ENCODE measurements at regions not wholly inside any gene's neighbourhood (a gene's known extent, or its start where the extent isn't known, plus 50 kb on each side); places are given as distances from the start of the nearest gene placed in this dataset.

- TF ChIP-seq POLR2A (IDR thresholded peaks at IDR 0.05) (no peak), EP300 (IDR thresholded peaks at IDR 0.05) (no peak), POLR2AphosphoS5 (IDR thresholded peaks at IDR 0.05) (no peak)
- TF ChIP-seq, protein P1, sequence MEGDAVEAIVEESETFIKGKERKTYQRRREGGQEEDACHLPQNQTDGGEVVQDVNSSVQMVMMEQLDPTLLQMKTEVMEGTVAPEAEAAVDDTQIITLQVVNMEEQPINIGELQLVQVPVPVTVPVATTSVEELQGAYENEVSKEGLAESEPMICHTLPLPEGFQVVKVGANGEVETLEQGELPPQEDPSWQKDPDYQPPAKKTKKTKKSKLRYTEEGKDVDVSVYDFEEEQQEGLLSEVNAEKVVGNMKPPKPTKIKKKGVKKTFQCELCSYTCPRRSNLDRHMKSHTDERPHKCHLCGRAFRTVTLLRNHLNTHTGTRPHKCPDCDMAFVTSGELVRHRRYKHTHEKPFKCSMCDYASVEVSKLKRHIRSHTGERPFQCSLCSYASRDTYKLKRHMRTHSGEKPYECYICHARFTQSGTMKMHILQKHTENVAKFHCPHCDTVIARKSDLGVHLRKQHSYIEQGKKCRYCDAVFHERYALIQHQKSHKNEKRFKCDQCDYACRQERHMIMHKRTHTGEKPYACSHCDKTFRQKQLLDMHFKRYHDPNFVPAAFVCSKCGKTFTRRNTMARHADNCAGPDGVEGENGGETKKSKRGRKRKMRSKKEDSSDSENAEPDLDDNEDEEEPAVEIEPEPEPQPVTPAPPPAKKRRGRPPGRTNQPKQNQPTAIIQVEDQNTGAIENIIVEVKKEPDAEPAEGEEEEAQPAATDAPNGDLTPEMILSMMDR (IDR thresholded peaks at IDR 0.05): no peak
These were observed 182.2 kb upstream of the ANKRD55 start for GRCh38 chr5:56415356-56415765.

All from suprapubic skin (tissue), 4 donors.